ENCODE measurements at regions not wholly inside any gene's neighbourhood (a gene's known extent, or its start where the extent isn't known, plus 50 kb on each side); places are given as distances from the start of the nearest gene placed in this dataset.

DNA sequence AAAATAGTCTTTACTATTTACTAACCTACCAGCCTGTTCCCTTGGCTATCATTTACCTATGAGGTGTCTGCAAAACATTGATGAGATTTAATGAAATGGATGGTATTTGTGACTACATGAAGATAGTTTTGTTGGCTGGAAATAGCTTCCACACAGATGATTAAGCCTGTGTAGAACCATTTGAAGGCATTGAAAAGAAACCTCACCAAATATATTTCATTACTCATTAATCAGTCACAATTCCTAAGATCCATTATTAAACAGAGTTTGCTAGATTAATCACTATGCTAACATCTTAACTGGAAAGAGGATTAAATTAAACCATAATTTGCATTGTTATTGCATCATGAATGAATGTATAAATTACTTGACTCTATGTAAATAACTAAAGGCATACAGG lies 560.3 kb downstream of the BMP2 start:
- TF ChIP-seq, protein P1, sequence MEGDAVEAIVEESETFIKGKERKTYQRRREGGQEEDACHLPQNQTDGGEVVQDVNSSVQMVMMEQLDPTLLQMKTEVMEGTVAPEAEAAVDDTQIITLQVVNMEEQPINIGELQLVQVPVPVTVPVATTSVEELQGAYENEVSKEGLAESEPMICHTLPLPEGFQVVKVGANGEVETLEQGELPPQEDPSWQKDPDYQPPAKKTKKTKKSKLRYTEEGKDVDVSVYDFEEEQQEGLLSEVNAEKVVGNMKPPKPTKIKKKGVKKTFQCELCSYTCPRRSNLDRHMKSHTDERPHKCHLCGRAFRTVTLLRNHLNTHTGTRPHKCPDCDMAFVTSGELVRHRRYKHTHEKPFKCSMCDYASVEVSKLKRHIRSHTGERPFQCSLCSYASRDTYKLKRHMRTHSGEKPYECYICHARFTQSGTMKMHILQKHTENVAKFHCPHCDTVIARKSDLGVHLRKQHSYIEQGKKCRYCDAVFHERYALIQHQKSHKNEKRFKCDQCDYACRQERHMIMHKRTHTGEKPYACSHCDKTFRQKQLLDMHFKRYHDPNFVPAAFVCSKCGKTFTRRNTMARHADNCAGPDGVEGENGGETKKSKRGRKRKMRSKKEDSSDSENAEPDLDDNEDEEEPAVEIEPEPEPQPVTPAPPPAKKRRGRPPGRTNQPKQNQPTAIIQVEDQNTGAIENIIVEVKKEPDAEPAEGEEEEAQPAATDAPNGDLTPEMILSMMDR (conservative IDR thresholded peaks at IDR 0.05 in 1 of 2, IDR thresholded peaks at IDR 0.05 in 1 of 2; ENCODE audit: extremely low read depth in 1 of 2, insufficient read depth in 1 of 2, low read depth in 1 of 2, low read length in 2 of 2), result no peak
- TF ChIP-seq EZH2 (IDR thresholded peaks at IDR 0.05; ENCODE audit: borderline replicate concordance, low read length), result no peak

Measured in mammary epithelial cell (primary cell).